ENCODE measurements at regions not wholly inside any gene's neighbourhood (a gene's known extent, or its start where the extent isn't known, plus 50 kb on each side); places are given as distances from the start of the nearest gene placed in this dataset.

DNA sequence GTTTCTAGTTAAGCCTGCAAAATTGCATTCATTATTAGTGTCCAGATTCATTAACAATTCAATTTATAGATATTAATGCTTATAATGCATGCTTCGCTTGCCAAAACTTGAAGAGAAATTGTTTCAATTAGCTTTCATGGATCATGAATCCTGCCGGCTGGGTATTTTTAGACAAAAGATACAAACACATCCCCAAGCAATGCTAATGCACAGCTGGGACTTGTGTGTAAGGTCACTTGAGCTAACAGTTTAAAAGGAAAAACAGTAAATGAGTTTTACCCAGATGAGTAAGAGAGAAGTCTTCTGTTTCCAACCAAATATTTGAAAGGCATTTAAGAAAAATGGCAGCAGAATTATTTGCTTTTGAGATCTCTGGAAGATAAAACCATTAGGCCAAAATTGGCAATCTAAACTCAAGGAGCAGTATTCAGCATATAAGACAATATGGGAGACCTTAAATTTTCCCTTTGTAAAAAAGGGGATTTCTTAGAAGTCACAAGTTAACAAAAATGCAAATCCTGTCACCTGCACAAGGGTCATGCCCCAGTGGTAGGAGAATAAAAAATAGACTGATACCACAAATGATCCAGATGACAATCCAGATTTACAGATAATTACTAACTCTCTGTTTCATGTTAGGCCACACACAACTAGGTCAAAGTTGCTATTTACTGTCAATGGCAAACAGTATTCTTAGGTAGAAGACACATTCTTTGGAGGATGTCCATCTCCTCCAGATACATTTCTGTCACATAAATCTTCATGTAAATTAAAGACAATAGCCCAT lies 418.4 kb upstream of the PMFBP1 start:
- no peaks in the 10 kb centered on the region for H3K4me1 ChIP-seq (ENCODE audit: control insufficient read depth, insufficient read depth, low read length)

GRCh38 chr16:72588551-72588950 lies 416.6 kb upstream of the PMFBP1 start:
- Histone ChIP-seq H3K27ac (ENCODE audit: extremely low read depth, low read depth, low read length) (no peak overlapping the region), H3K4me3 (ENCODE audit: low read depth, low read length) (no peak overlapping the region), H3K36me3 (ENCODE audit: control insufficient read depth in 2 of 2, insufficient read depth in 1 of 2, low read length in 2 of 2) (no peaks in the 10 kb centered on the region; a peak in 1 of 3 replicates), H3K4me1 (ENCODE audit: control insufficient read depth, insufficient read depth, low read length) (no peaks in the 10 kb centered on the region), H3K9me3 (ENCODE audit: control insufficient read depth, insufficient read depth, low read depth, low read length) (no peaks in the 10 kb centered on the region)
- ChIA-PET POLR2A (no interaction called here), CTCF (no interaction called here)
- TF ChIP-seq MYNN (tag by site-specific recombination; IDR thresholded peaks at IDR 0.05; ENCODE audit: borderline replicate concordance) (no peak), PRDM6 (tag by site-specific recombination; IDR thresholded peaks at IDR 0.05) (no peak), YY1 (tag by site-specific recombination; IDR thresholded peaks at IDR 0.05) (no peak)
- TF ChIP-seq, protein P1, sequence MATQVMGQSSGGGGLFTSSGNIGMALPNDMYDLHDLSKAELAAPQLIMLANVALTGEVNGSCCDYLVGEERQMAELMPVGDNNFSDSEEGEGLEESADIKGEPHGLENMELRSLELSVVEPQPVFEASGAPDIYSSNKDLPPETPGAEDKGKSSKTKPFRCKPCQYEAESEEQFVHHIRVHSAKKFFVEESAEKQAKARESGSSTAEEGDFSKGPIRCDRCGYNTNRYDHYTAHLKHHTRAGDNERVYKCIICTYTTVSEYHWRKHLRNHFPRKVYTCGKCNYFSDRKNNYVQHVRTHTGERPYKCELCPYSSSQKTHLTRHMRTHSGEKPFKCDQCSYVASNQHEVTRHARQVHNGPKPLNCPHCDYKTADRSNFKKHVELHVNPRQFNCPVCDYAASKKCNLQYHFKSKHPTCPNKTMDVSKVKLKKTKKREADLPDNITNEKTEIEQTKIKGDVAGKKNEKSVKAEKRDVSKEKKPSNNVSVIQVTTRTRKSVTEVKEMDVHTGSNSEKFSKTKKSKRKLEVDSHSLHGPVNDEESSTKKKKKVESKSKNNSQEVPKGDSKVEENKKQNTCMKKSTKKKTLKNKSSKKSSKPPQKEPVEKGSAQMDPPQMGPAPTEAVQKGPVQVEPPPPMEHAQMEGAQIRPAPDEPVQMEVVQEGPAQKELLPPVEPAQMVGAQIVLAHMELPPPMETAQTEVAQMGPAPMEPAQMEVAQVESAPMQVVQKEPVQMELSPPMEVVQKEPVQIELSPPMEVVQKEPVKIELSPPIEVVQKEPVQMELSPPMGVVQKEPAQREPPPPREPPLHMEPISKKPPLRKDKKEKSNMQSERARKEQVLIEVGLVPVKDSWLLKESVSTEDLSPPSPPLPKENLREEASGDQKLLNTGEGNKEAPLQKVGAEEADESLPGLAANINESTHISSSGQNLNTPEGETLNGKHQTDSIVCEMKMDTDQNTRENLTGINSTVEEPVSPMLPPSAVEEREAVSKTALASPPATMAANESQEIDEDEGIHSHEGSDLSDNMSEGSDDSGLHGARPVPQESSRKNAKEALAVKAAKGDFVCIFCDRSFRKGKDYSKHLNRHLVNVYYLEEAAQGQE (tag by site-specific recombination; IDR thresholded peaks at IDR 0.05) = no peak

More for the DNA sequence above, 418.4 kb upstream of the PMFBP1 start:
- Histone ChIP-seq H3K9me3 (ENCODE audit: control insufficient read depth, insufficient read depth, low read depth, low read length) (no peaks in the 10 kb centered on the region), H3K4me3 (ENCODE audit: low read depth, low read length) (no peak overlapping the region), H3K27ac (ENCODE audit: extremely low read depth, low read depth, low read length) (no peak overlapping the region), H3K36me3 (ENCODE audit: control insufficient read depth in 2 of 2, insufficient read depth in 1 of 2, low read length in 2 of 2) (no peaks in the 10 kb centered on the region; a peak in 1 of 3 replicates)
- ChIA-PET POLR2A (interaction anchor here (0.6 kb wide), 1 partner anchor 470 kb away, joined by 5 read pairs; no protein-coding TSS in a partner anchor), CTCF (interaction anchor here (0.6 kb wide), 1 partner anchor 185 kb away, joined by 3 read pairs; no protein-coding TSS in a partner anchor)
- no peak for TF ChIP-seq ZNF140 (tag by site-specific recombination; IDR thresholded peaks at IDR 0.05)
- TF ChIP-seq KLF9 (tag by site-specific recombination; IDR thresholded peaks at IDR 0.05; ENCODE audit: low read depth) = no peak
- TF ChIP-seq, protein P2, sequence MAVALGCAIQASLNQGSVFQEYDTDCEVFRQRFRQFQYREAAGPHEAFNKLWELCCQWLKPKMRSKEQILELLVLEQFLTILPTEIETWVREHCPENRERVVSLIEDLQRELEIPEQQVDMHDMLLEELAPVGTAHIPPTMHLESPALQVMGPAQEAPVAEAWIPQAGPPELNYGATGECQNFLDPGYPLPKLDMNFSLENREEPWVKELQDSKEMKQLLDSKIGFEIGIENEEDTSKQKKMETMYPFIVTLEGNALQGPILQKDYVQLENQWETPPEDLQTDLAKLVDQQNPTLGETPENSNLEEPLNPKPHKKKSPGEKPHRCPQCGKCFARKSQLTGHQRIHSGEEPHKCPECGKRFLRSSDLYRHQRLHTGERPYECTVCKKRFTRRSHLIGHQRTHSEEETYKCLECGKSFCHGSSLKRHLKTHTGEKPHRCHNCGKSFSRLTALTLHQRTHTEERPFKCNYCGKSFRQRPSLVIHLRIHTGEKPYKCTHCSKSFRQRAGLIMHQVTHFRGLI (tag by site-specific recombination; IDR thresholded peaks at IDR 0.05) = no peak
- TF ChIP-seq ZNF600 (tag by site-specific recombination; IDR thresholded peaks at IDR 0.05) = no peak
- TF ChIP-seq HOXD13 (CRISPR knock-in tag; IDR thresholded peaks at IDR 0.05; ENCODE audit: borderline replicate concordance) = no peak
- no peak for TF ChIP-seq ZNF555 (tag by site-specific recombination; conservative IDR thresholded peaks at IDR 0.05)
- no peak for TF ChIP-seq ZNF398 (tag by site-specific recombination; IDR thresholded peaks at IDR 0.05)
- TF ChIP-seq KLF16 (tag by site-specific recombination; IDR thresholded peaks at IDR 0.05) = no peak
- TF ChIP-seq, protein P3, sequence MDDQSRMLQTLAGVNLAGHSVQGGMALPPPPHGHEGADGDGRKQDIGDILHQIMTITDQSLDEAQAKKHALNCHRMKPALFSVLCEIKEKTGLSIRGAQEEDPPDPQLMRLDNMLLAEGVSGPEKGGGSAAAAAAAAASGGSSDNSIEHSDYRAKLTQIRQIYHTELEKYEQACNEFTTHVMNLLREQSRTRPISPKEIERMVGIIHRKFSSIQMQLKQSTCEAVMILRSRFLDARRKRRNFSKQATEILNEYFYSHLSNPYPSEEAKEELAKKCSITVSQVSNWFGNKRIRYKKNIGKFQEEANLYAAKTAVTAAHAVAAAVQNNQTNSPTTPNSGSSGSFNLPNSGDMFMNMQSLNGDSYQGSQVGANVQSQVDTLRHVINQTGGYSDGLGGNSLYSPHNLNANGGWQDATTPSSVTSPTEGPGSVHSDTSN (CRISPR knock-in tag; IDR thresholded peaks at IDR 0.05) = no peak
- TF ChIP-seq ZNF184 (tag by site-specific recombination; IDR thresholded peaks at IDR 0.05) = no peak
- TF ChIP-seq ZNF843 (tag by site-specific recombination; IDR thresholded peaks at IDR 0.05) = no peak
- TF ChIP-seq ELK4 (IDR thresholded peaks at IDR 0.05; ENCODE audit: borderline replicate concordance, low read depth, low read length) = no peak
- TF ChIP-seq ZFP37 (tag by site-specific recombination; IDR thresholded peaks at IDR 0.05) = no peak
- TF ChIP-seq ZNF16 (tag by site-specific recombination; IDR thresholded peaks at IDR 0.05; ENCODE audit: low read depth) = no peak
- no peak for TF ChIP-seq FEZF1 (tag by site-specific recombination; IDR thresholded peaks at IDR 0.05)
- TF ChIP-seq ZNF830 (tag by site-specific recombination; IDR thresholded peaks at IDR 0.05; ENCODE audit: low read depth) = no peak
- TF ChIP-seq, protein P4, sequence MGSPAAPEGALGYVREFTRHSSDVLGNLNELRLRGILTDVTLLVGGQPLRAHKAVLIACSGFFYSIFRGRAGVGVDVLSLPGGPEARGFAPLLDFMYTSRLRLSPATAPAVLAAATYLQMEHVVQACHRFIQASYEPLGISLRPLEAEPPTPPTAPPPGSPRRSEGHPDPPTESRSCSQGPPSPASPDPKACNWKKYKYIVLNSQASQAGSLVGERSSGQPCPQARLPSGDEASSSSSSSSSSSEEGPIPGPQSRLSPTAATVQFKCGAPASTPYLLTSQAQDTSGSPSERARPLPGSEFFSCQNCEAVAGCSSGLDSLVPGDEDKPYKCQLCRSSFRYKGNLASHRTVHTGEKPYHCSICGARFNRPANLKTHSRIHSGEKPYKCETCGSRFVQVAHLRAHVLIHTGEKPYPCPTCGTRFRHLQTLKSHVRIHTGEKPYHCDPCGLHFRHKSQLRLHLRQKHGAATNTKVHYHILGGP (tag by site-specific recombination; IDR thresholded peaks at IDR 0.05) = no peak
- no peak for TF ChIP-seq ZNF596 (tag by site-specific recombination; IDR thresholded peaks at IDR 0.05)
- TF ChIP-seq ZNF785 (tag by site-specific recombination; IDR thresholded peaks at IDR 0.05) = no peak
- TF ChIP-seq TRIM28 (IDR thresholded peaks at IDR 0.05; ENCODE audit: borderline replicate concordance, low read length) = no peak
